SU-DHL-6 (cell line): ENCODE measurements at regions not wholly inside any gene's neighbourhood (a gene's known extent, or its start where the extent isn't known, plus 50 kb on each side); places are given as distances from the start of the nearest gene placed in this dataset.

ENCODE experiments used
- CTCF ChIP-seq: fragments of 200-600 bp; sonication (generic); IDR thresholded peaks from one replicate; pipeline ENCODE4 v1.5.1; 2017; ENCODE audit warnings: antibody characterized with exemption, mild to moderate bottlenecking, low read length, moderate library complexity; ENCODE audit not compliant: insufficient read depth, poor library complexity, severe bottlenecking
- EZH2phosphoT487 ChIP-seq: fragments of 200-600 bp; sonication (generic), shearing (Covaris generic); conservative IDR thresholded peaks from 2 replicates; pipeline ENCODE4 v1.6.1; 2018; ENCODE audit warnings: mild to moderate bottlenecking, antibody characterized with exemption, low read length, moderate library complexity, mixed read lengths

- TF ChIP-seq CTCF = no peak
- TF ChIP-seq EZH2phosphoT487 = no peak
These were observed 726.4 kb downstream of the ZNF385D start for GRCh38 chr3:21024563-21024962.
